ENCODE measurements at regions not wholly inside any gene's neighbourhood (a gene's known extent, or its start where the extent isn't known, plus 50 kb on each side); places are given as distances from the start of the nearest gene placed in this dataset.

GRCh38 chr12:113586461-113586860 is 114.8 kb upstream of the LHX5 start:
- peaks cover 3 to 18% (median 14%) of the 10 kb centered on the region in 3 donors for H3K27me3 ChIP-seq (ENCODE audit: control insufficient read depth in 3 of 3, insufficient read depth in 3 of 3, low read length in 3 of 3)
- H3K4me3 ChIP-seq (ENCODE audit: low read length in 3 of 3): no peak overlapping the region
- H3K4me1 ChIP-seq (ENCODE audit: control insufficient read depth in 3 of 3, insufficient read depth in 3 of 3, low read length in 3 of 3): no peaks in the 10 kb centered on the region
- no peak overlapping the region for H3K27ac ChIP-seq (ENCODE audit: low read depth, low read length)
- no peak overlapping the region for H3K9ac ChIP-seq (ENCODE audit: low read depth in 1 of 3, low read length in 3 of 3)
- peaks cover 2 to 6% (median 6%) of the 10 kb centered on the region in 3 donors for H3K9me3 ChIP-seq (ENCODE audit: control insufficient read depth in 3 of 3, low read length in 3 of 3)
- no peaks in the 10 kb centered on the region for H3K36me3 ChIP-seq (ENCODE audit: control insufficient read depth in 3 of 3, insufficient read depth in 3 of 3, low read length in 3 of 3)

- H3K9me3 ChIP-seq (ENCODE audit: control insufficient read depth in 3 of 3, low read length in 3 of 3): peaks cover 4 to 18% (median 6%) of the 10 kb centered on the region in 3 donors
- H3K4me1 ChIP-seq (ENCODE audit: control insufficient read depth in 3 of 3, insufficient read depth in 3 of 3, low read length in 3 of 3): no peaks in the 10 kb centered on the region
- H3K27ac ChIP-seq (ENCODE audit: low read depth, low read length): no peak overlapping the region
- no peaks in the 10 kb centered on the region for H3K36me3 ChIP-seq (ENCODE audit: control insufficient read depth in 3 of 3, insufficient read depth in 3 of 3, low read length in 3 of 3)
- peaks cover 0 to 14% (median 0%) of the 10 kb centered on the region in 3 donors for H3K27me3 ChIP-seq (ENCODE audit: control insufficient read depth in 3 of 3, insufficient read depth in 3 of 3, low read length in 3 of 3)
- H3K4me3 ChIP-seq (ENCODE audit: low read length in 3 of 3): no peak overlapping the region
- H3K9ac ChIP-seq (ENCODE audit: low read depth in 1 of 3, low read length in 3 of 3): no peak overlapping the region
Measured at GRCh38 chr12:113582521-113583218, 111.0 kb upstream of the LHX5 start.

- Histone ChIP-seq H3K4me1 (ENCODE audit: control insufficient read depth in 3 of 3, insufficient read depth in 3 of 3, low read length in 3 of 3) (no peaks in the 10 kb centered on the region), H3K27ac (ENCODE audit: low read depth, low read length) (no peak overlapping the region), H3K27me3 (ENCODE audit: control insufficient read depth in 3 of 3, insufficient read depth in 3 of 3, low read length in 3 of 3) (peaks cover 0 to 17% (median 8%) of the 10 kb centered on the region in 3 donors), H3K9ac (ENCODE audit: low read depth in 1 of 3, low read length in 3 of 3) (no peak overlapping the region), H3K4me3 (ENCODE audit: low read length in 3 of 3) (no peak overlapping the region), H3K9me3 (ENCODE audit: control insufficient read depth in 3 of 3, low read length in 3 of 3) (peaks cover 4 to 18% (median 8%) of the 10 kb centered on the region in 3 donors), H3K36me3 (ENCODE audit: control insufficient read depth in 3 of 3, insufficient read depth in 3 of 3, low read length in 3 of 3) (no peaks in the 10 kb centered on the region)
Measured at GRCh38 chr12:113581342-113581741, 109.7 kb upstream of the LHX5 start.

DNA sequence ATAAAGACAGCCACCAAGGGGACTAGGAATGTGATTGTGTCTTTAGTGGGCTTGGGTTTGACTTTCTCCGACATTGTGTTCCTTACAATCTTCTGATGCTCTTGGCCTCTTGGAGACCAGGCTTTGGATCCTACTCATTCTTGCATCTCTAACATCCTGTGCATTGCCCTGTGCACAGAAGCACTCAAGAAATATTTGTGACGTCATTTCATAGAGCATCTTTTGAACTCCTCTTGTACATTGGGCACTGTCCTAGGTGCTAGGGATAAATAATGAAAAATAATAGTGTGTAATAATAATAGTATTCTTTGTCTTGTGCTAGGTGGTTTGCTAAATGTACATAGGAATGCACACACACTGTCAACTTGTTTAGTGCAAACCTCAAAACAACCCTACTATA is 108.8 kb upstream of the LHX5 start:
- Histone ChIP-seq H3K27ac (ENCODE audit: low read depth, low read length) (no peak overlapping the region), H3K27me3 (ENCODE audit: control insufficient read depth in 3 of 3, insufficient read depth in 3 of 3, low read length in 3 of 3) (peaks cover 5 to 23% (median 8%) of the 10 kb centered on the region in 3 donors), H3K9me3 (ENCODE audit: control insufficient read depth in 3 of 3, low read length in 3 of 3) (peaks cover 4 to 18% (median 8%) of the 10 kb centered on the region in 3 donors), H3K36me3 (ENCODE audit: control insufficient read depth in 3 of 3, insufficient read depth in 3 of 3, low read length in 3 of 3) (no peaks in the 10 kb centered on the region), H3K9ac (ENCODE audit: low read depth in 1 of 3, low read length in 3 of 3) (no peak overlapping the region), H3K4me1 (ENCODE audit: control insufficient read depth in 3 of 3, insufficient read depth in 3 of 3, low read length in 3 of 3) (no peaks in the 10 kb centered on the region), H3K4me3 (ENCODE audit: low read length in 3 of 3) (no peak overlapping the region)

DNA sequence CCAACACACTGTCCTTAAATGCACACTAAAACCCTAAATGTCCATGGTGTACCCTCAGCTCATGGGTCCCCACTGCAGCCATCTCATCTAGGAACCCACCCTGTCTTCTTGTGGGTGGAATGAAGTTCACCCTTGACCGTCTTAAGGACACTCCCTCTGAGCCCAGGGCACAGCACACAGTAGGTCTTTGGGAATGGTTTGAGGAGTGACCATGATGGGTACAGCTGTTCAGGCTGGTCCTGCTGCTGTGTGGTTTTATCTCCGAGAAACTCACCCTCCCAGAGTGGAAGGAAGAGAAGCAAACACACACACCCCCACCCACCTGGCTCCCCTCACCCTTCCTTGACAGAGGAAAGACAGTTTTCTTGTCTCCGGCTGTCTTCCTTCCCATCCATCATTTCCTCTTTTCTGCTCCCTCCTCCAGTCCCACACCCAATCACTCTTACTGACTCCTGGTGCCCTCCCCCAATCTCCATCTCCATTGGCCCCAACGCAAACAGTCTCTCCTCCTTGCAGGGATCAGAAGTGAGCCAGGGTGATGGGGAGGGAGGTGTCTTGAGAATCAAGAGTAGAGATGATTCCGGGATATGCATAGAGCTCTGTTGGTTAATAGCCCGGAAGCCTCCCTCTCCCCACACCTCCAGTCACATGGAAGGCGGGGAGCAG is 105.9 kb upstream of the LHX5 start:
- Histone ChIP-seq H3K27me3 (ENCODE audit: control insufficient read depth in 3 of 3, insufficient read depth in 3 of 3, low read length in 3 of 3) (peaks cover 8 to 28% (median 17%) of the 10 kb centered on the region in 3 donors), H3K9ac (ENCODE audit: low read depth in 1 of 3, low read length in 3 of 3) (no peak overlapping the region), H3K27ac (ENCODE audit: low read depth, low read length) (no peak overlapping the region), H3K4me1 (ENCODE audit: control insufficient read depth in 3 of 3, insufficient read depth in 3 of 3, low read length in 3 of 3) (no peaks in the 10 kb centered on the region), H3K9me3 (ENCODE audit: control insufficient read depth in 3 of 3, low read length in 3 of 3) (peaks cover 4 to 18% (median 8%) of the 10 kb centered on the region in 3 donors), H3K4me3 (ENCODE audit: low read length in 3 of 3) (no peak overlapping the region), H3K36me3 (ENCODE audit: control insufficient read depth in 3 of 3, insufficient read depth in 3 of 3, low read length in 3 of 3) (no peaks in the 10 kb centered on the region)

GRCh38 chr12:113575386-113575785 is 103.7 kb upstream of the LHX5 start:
- no peak overlapping the region for H3K9ac ChIP-seq (ENCODE audit: low read depth in 1 of 3, low read length in 3 of 3)

GRCh38 chr12:113573148-113573547 is 101.5 kb upstream of the LHX5 start:
- Histone ChIP-seq H3K36me3 (ENCODE audit: control insufficient read depth in 3 of 3, insufficient read depth in 3 of 3, low read length in 3 of 3) (no peaks in the 10 kb centered on the region), H3K27ac (ENCODE audit: low read depth, low read length) (no peak overlapping the region), H3K9ac (ENCODE audit: low read depth in 1 of 3, low read length in 3 of 3) (no peak overlapping the region), H3K9me3 (ENCODE audit: control insufficient read depth in 3 of 3, low read length in 3 of 3) (peaks cover 0 to 2% (median 0%) of the 10 kb centered on the region in 3 donors), H3K27me3 (ENCODE audit: control insufficient read depth in 3 of 3, insufficient read depth in 3 of 3, low read length in 3 of 3) (peaks cover 11 to 33% (median 17%) of the 10 kb centered on the region in 3 donors), H3K4me3 (ENCODE audit: low read length in 3 of 3) (no peak overlapping the region), H3K4me1 (ENCODE audit: control insufficient read depth in 3 of 3, insufficient read depth in 3 of 3, low read length in 3 of 3) (no peaks in the 10 kb centered on the region)

More at GRCh38 chr12:113575386-113575785, 103.7 kb upstream of the LHX5 start:
- Histone ChIP-seq H3K36me3 (ENCODE audit: control insufficient read depth in 3 of 3, insufficient read depth in 3 of 3, low read length in 3 of 3) (no peaks in the 10 kb centered on the region), H3K27ac (ENCODE audit: low read depth, low read length) (no peak overlapping the region), H3K9me3 (ENCODE audit: control insufficient read depth in 3 of 3, low read length in 3 of 3) (peaks cover 2 to 5% (median 2%) of the 10 kb centered on the region in 3 donors), H3K27me3 (ENCODE audit: control insufficient read depth in 3 of 3, insufficient read depth in 3 of 3, low read length in 3 of 3) (peaks cover 11 to 26% (median 17%) of the 10 kb centered on the region in 3 donors), H3K4me1 (ENCODE audit: control insufficient read depth in 3 of 3, insufficient read depth in 3 of 3, low read length in 3 of 3) (no peaks in the 10 kb centered on the region), H3K4me3 (ENCODE audit: low read length in 3 of 3) (no peak overlapping the region)

GRCh38 chr12:113571713-113572112 is 100.0 kb upstream of the LHX5 start:
- no peak overlapping the region for H3K27ac ChIP-seq (ENCODE audit: low read depth, low read length)
- H3K4me3 ChIP-seq (ENCODE audit: low read length in 3 of 3): no peak overlapping the region
- no peaks in the 10 kb centered on the region for H3K9me3 ChIP-seq (ENCODE audit: control insufficient read depth in 3 of 3, low read length in 3 of 3)
- H3K4me1 ChIP-seq (ENCODE audit: control insufficient read depth in 3 of 3, insufficient read depth in 3 of 3, low read length in 3 of 3): no peaks in the 10 kb centered on the region
- H3K36me3 ChIP-seq (ENCODE audit: control insufficient read depth in 3 of 3, insufficient read depth in 3 of 3, low read length in 3 of 3): no peaks in the 10 kb centered on the region
- no peak overlapping the region for H3K9ac ChIP-seq (ENCODE audit: low read depth in 1 of 3, low read length in 3 of 3)
- H3K27me3 ChIP-seq (ENCODE audit: control insufficient read depth in 3 of 3, insufficient read depth in 3 of 3, low read length in 3 of 3): peaks cover 3 to 30% (median 17%) of the 10 kb centered on the region in 3 donors

DNA sequence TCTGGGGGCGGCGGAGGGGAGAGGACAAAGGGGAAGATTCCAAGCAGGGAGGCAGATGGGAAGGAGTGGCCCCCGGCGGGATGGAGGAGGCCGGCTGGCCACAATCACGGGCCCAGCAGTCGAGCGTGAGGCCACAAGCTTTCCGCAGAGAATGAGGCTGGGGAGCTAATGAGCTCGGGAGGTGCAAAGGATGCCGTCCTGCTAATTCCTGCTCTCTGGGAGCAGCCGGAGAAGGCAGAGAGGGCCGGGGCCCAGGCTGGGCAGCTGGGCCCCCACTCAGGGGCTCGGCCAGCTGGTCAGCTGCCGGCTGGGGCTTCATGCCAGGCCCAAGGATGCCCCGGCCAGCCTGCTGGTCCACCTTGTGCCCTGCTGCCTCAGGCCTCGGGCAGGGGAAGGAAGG is 98.1 kb upstream of the LHX5 start:
- Histone ChIP-seq H3K27ac (ENCODE audit: low read depth, low read length) (no peak overlapping the region), H3K9ac (ENCODE audit: low read depth in 1 of 3, low read length in 3 of 3) (no peak overlapping the region), H3K9me3 (ENCODE audit: control insufficient read depth in 3 of 3, low read length in 3 of 3) (no peaks in the 10 kb centered on the region), H3K36me3 (ENCODE audit: control insufficient read depth in 3 of 3, insufficient read depth in 3 of 3, low read length in 3 of 3) (no peaks in the 10 kb centered on the region), H3K4me1 (ENCODE audit: control insufficient read depth in 3 of 3, insufficient read depth in 3 of 3, low read length in 3 of 3) (no peaks in the 10 kb centered on the region), H3K4me3 (ENCODE audit: low read length in 3 of 3) (no peak overlapping the region), H3K27me3 (ENCODE audit: control insufficient read depth in 3 of 3, insufficient read depth in 3 of 3, low read length in 3 of 3) (peaks cover 3 to 25% (median 7%) of the 10 kb centered on the region in 3 donors)

DNA sequence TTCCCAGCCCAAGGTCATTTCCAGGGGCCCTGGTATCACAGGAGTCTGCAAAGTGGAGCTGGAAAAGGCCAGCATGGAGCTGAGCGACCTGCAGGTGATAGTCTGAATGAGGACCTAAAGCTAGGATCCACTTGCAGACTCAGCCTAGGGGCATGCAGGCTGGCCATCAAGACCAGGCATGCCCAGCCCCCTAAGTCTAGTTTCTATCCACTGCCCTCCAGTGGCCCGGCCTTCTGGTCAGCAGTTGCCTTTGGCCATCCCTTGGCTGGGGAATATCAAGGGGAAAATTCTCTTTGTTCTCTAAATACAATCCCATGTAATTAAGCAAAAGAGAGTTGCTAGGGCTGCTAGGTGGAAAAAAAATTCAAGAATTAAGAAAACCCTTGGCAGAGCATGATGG is 96.3 kb upstream of the LHX5 start:
- H3K36me3 ChIP-seq (ENCODE audit: control insufficient read depth in 3 of 3, insufficient read depth in 3 of 3, low read length in 3 of 3): no peaks in the 10 kb centered on the region
- H3K27me3 ChIP-seq (ENCODE audit: control insufficient read depth in 3 of 3, insufficient read depth in 3 of 3, low read length in 3 of 3): peaks cover 0 to 24% (median 9%) of the 10 kb centered on the region in 3 donors
- H3K4me3 ChIP-seq (ENCODE audit: low read length in 3 of 3): no peak overlapping the region
- H3K9ac ChIP-seq (ENCODE audit: low read depth in 1 of 3, low read length in 3 of 3): no peak overlapping the region
- no peaks in the 10 kb centered on the region for H3K9me3 ChIP-seq (ENCODE audit: control insufficient read depth in 3 of 3, low read length in 3 of 3)
- no peaks in the 10 kb centered on the region for H3K4me1 ChIP-seq (ENCODE audit: control insufficient read depth in 3 of 3, insufficient read depth in 3 of 3, low read length in 3 of 3)
- no peak overlapping the region for H3K27ac ChIP-seq (ENCODE audit: low read depth, low read length)

Measured in skeletal muscle tissue (tissue), 3 donors.